IMR-90 (cell line): ENCODE measurements at regions not wholly inside any gene's neighbourhood (a gene's known extent, or its start where the extent isn't known, plus 50 kb on each side); places are given as distances from the start of the nearest gene placed in this dataset.

ENCODE experiments used
- ATAC-seq: fragments of 200-7000 bp; cut with Tn5 transposase; 2 replicates; pipeline ENCODE4 v1.9.1; 2020; ENCODE audit warnings: low read depth, mild to moderate bottlenecking, moderate library complexity
- BruUV-seq: library from RNA; stranded (reverse); fragments of 400-500 nt; replicated peaks from 2 replicates; lab custom pipeline; 2021; lab: Mats Ljungman, UMichigan
- CTCF ChIA-PET: fragments of 300-600 bp; formaldehyde crosslinking; extraction: SDS; loops from one replicate; lab custom pipeline; 2021; ENCODE audit warnings: antibody characterized with exemption; lab: Yijun Ruan, JAX
- POLR2A ChIA-PET: fragments of 300-600 bp; sonication (Branson Sonifier 250); formaldehyde crosslinking; loops from one replicate; lab custom pipeline; 2022; ENCODE audit warnings: antibody characterized with exemption; ENCODE audit not compliant: unreplicated experiment; lab: Charles Lee
- DNase-seq: peaks from one replicate; pipeline ENCODE4 v3.0.0; 2013
- H2AFZ ChIP-seq: replicated peaks from 2 replicates; pipeline ENCODE3; 2013; ENCODE audit warnings: low read length, mild to moderate bottlenecking; ENCODE audit not compliant: poor library complexity
- H2AK5ac ChIP-seq: 2 replicates; pipeline ENCODE4 v1.6.1; 2013; ENCODE audit warnings: low read depth, low read length, inconsistent platforms
- H2AK9ac ChIP-seq: replicated peaks from 2 replicates; pipeline ENCODE3; 2013; ENCODE audit warnings: mild to moderate bottlenecking, low read depth, low read length, moderate library complexity; ENCODE audit not compliant: poor library complexity
- H2BK120ac ChIP-seq: 2 replicates; pipeline ENCODE4 v1.6.1; 2013; ENCODE audit warnings: low read depth, low read length, inconsistent platforms
- H2BK15ac ChIP-seq: 3 replicates; pipeline ENCODE4 v1.6.1; 2013; ENCODE audit warnings: low read depth, low read length, inconsistent platforms
- H2BK20ac ChIP-seq: 2 replicates; pipeline ENCODE4 v1.6.1; 2013; ENCODE audit warnings: low read depth, mild to moderate bottlenecking, inconsistent platforms, low read length, moderate library complexity
- H2BK5ac ChIP-seq: 2 replicates; pipeline ENCODE4 v1.6.1; 2013; ENCODE audit warnings: mild to moderate bottlenecking, low read depth, low read length, inconsistent platforms; ENCODE audit not compliant: poor library complexity, severe bottlenecking
- H3K14ac ChIP-seq: replicated peaks from 2 replicates; pipeline ENCODE4 v1.6.1; 2013; ENCODE audit warnings: low read depth, low read length, inconsistent platforms
- H3K18ac ChIP-seq: 2 replicates; pipeline ENCODE4 v1.6.1; 2013; ENCODE audit warnings: low read depth, low read length, control low read depth
- H3K23ac ChIP-seq: 2 replicates; pipeline ENCODE4 v1.6.1; 2013; ENCODE audit warnings: low read depth, low read length, inconsistent platforms
- H3K27ac ChIP-seq: 2 replicates; pipeline ENCODE4 v1.5.1; 2013; ENCODE audit warnings: mild to moderate bottlenecking, control low read depth, low read length; ENCODE audit not compliant: insufficient read depth
- H3K27me3 ChIP-seq: 2 replicates; pipeline ENCODE4 v1.6.1; 2013; ENCODE audit warnings: low read length; ENCODE audit not compliant: control insufficient read depth, insufficient read depth
- H3K36me3 ChIP-seq: 2 replicates; pipeline ENCODE4 v1.6.1; 2013; ENCODE audit warnings: low read length, mixed read lengths; ENCODE audit not compliant: control insufficient read depth, insufficient read depth
- H3K4ac ChIP-seq: 2 replicates; pipeline ENCODE4 v1.6.1; 2013; ENCODE audit warnings: low read depth, low read length, inconsistent platforms
- H3K4me1 ChIP-seq: 2 replicates; pipeline ENCODE4 v1.6.1; 2013; ENCODE audit warnings: low read length, mixed read lengths; ENCODE audit not compliant: control insufficient read depth, insufficient read depth
- H3K4me2 ChIP-seq: 2 replicates; pipeline ENCODE4 v1.6.1; 2013; ENCODE audit warnings: low read depth, mild to moderate bottlenecking, control low read depth, low read length, moderate library complexity
- H3K4me3 ChIP-seq: 2 replicates; pipeline ENCODE4 v1.5.1; 2013; ENCODE audit warnings: low read depth, mild to moderate bottlenecking, control low read depth, low read length, moderate library complexity; ENCODE audit not compliant: insufficient read depth
- H3K56ac ChIP-seq: 2 replicates; pipeline ENCODE4 v1.6.1; 2013; ENCODE audit warnings: low read length, inconsistent platforms; ENCODE audit not compliant: insufficient read depth; ENCODE audit errors: extremely low read depth
- H3K79me1 ChIP-seq, 2 experiments: 2 replicates each; pipeline ENCODE4 v1.6.1; 2013; ENCODE audit warnings: low read length in 2 of 2, inconsistent platforms in 1 of 2, low read depth in 1 of 2
- H3K9ac ChIP-seq: 2 replicates; pipeline ENCODE4 v1.6.1; 2013; ENCODE audit warnings: low read depth, low read length, control low read depth
- H3K9me1 ChIP-seq: 2 replicates; pipeline ENCODE4 v1.6.1; 2013; ENCODE audit warnings: low read length, inconsistent platforms; ENCODE audit not compliant: insufficient read depth
- H3K9me3 ChIP-seq: 2 replicates; pipeline ENCODE4 v1.6.1; 2013; ENCODE audit warnings: low read length; ENCODE audit not compliant: control insufficient read depth, insufficient read depth
- H4K20me1 ChIP-seq: 2 replicates; pipeline ENCODE4 v1.6.1; 2013; ENCODE audit warnings: low read length, inconsistent platforms; ENCODE audit not compliant: insufficient read depth
- H4K5ac ChIP-seq: 2 replicates; pipeline ENCODE4 v1.6.1; 2013; ENCODE audit warnings: mild to moderate bottlenecking, low read depth, low read length, control low read depth
- H4K8ac ChIP-seq, 2 experiments: 2 replicates each; pipeline ENCODE4 v1.6.1; 2013; ENCODE audit warnings: low read depth in 2 of 2, low read length in 2 of 2, control low read depth in 1 of 2, inconsistent platforms in 1 of 2
- H4K91ac ChIP-seq: 2 replicates; pipeline ENCODE4 v1.6.1; 2013; ENCODE audit warnings: low read depth, low read length, inconsistent platforms; ENCODE audit not compliant: insufficient read depth
- CHD1 ChIP-seq: IDR thresholded peaks from 2 replicates; pipeline ENCODE4 v1.6.1; 2012; ENCODE audit warnings: low read depth, low read length, improper control_type of control experiment
- MAZ ChIP-seq: IDR thresholded peaks from 2 replicates; pipeline ENCODE4 v1.6.1; 2012; ENCODE audit warnings: low read depth, mild to moderate bottlenecking, low read length, improper control_type of control experiment, moderate library complexity, borderline replicate concordance
- MXI1 ChIP-seq: IDR thresholded peaks from 2 replicates; pipeline ENCODE4 v1.6.1; 2012; ENCODE audit warnings: low read depth, mild to moderate bottlenecking, low read length, moderate library complexity, borderline replicate concordance
- dilution Hi-C: fragments of 300-500 bp; cut with HindIII; formaldehyde crosslinking; loops from one replicate; pipeline ENCODE4 v1.14.3; 2018; ENCODE audit warnings: low sequenced_read_pairs; ENCODE audit not compliant: unreplicated experiment
- in situ Hi-C: fragments of 300-500 bp; cut with MboI; formaldehyde crosslinking; loops from 3 replicates; pipeline ENCODE4 v1.14.3; 2019; ENCODE audit warnings: low sequenced_read_pairs, inconsistent platforms, mixed read lengths
- intact Hi-C: fragments of 100-400 bp; cut with micrococcal nuclease; formaldehyde crosslinking; loops from 2 replicates; pipeline ENCODE4 v1.10.0; 2022

GRCh38 chr6:93749191-93749590 is 329.8 kb upstream of the EPHA7 start:
- intact Hi-C loops, result no loop called here
- Histone ChIP-seq H4K20me1 (no peaks in the 10 kb centered on the region), H3K4me3 (no peak overlapping the region), H3K9ac (no peak overlapping the region), H3K18ac (no peak overlapping the region), H3K4ac (no peak overlapping the region), H2BK15ac (no peak overlapping the region), H4K5ac (no peak overlapping the region), H3K79me1 (no peaks in the 10 kb centered on the region), H3K4me2 (no peak overlapping the region), H3K9me1 (no peaks in the 10 kb centered on the region), H3K4me1 (no peaks in the 10 kb centered on the region), H4K91ac (no peak overlapping the region), H3K36me3 (no peaks in the 10 kb centered on the region), H3K14ac (no peak overlapping the region), H2BK120ac (no peak overlapping the region), H2AK5ac (no peak overlapping the region), H3K27me3 (no peaks in the 10 kb centered on the region), H2BK20ac (no peak overlapping the region), H2BK5ac (no peak overlapping the region), H3K23ac (no peak overlapping the region), H2AFZ (no peak overlapping the region), H2AK9ac (no peak overlapping the region), H3K9me3 (no peaks in the 10 kb centered on the region), H4K8ac (no peak overlapping the region), H3K27ac (no peak overlapping the region), H3K56ac (no peak overlapping the region)
- ChIA-PET POLR2A (no interaction called here), CTCF (no interaction called here)
- ATAC-seq (no peak), DNase-seq (no peak)
- dilution Hi-C loops, result no loop called here
- no TSS peak for BruUV-seq
- in situ Hi-C loops, result no loop called here
- no peak for TF ChIP-seq CHD1
- TF ChIP-seq MAZ, result no peak
- TF ChIP-seq MXI1, result no peak
